OCI-LY1 (cell line): ENCODE measurements at regions not wholly inside any gene's neighbourhood (a gene's known extent, or its start where the extent isn't known, plus 50 kb on each side); places are given as distances from the start of the nearest gene placed in this dataset.

ENCODE experiments used
- CTCF ChIP-seq: fragments of 200-600 bp; sonication (generic), shearing (Covaris generic); IDR thresholded peaks from 2 replicates; pipeline ENCODE4 v1.5.1; 2017; ENCODE audit warnings: mild to moderate bottlenecking, antibody characterized with exemption, low read length, moderate library complexity, mixed read lengths
- EZH2 ChIP-seq: fragments of 200-600 bp; sonication (generic), shearing (Covaris generic); IDR thresholded peaks from 2 replicates; pipeline ENCODE4 v1.8.0; 2017; ENCODE audit warnings: borderline replicate concordance, mixed run types, mild to moderate bottlenecking, antibody characterized with exemption, low read length, moderate library complexity, mixed read lengths

- no peak for TF ChIP-seq CTCF
- no peak for TF ChIP-seq EZH2
Measured at GRCh38 chr15:97717806-97718205, 242.7 kb upstream of the ARRDC4 start.
